GM06990 (cell line): ENCODE measurements at regions not wholly inside any gene's neighbourhood (a gene's known extent, or its start where the extent isn't known, plus 50 kb on each side); places are given as distances from the start of the nearest gene placed in this dataset.

Experiments
- DNase-seq: peaks from one replicate; pipeline ENCODE4 v3.0.0-alpha.2; 2011; ENCODE audit not compliant: insufficient read length; ENCODE audit errors: extremely low read depth
- H3K27me3 ChIP-seq: replicated peaks from 2 replicates; pipeline ENCODE4 v1.6.0; 2011; ENCODE audit warnings: low read length; ENCODE audit not compliant: control insufficient read depth, insufficient read depth
- H3K36me3 ChIP-seq: 2 replicates; pipeline ENCODE4 v1.5.1; 2011; ENCODE audit warnings: low read length; ENCODE audit not compliant: control insufficient read depth, insufficient read depth
- H3K4me3 ChIP-seq: replicated peaks from 2 replicates; pipeline ENCODE4 v1.5.1; 2011; ENCODE audit warnings: low read depth, mild to moderate bottlenecking, control low read depth, low read length
- CTCF ChIP-seq: IDR thresholded peaks from 2 replicates; pipeline ENCODE4 v1.5.1; 2011; ENCODE audit warnings: low read length, control low read depth, mild to moderate bottlenecking, inconsistent platforms; ENCODE audit not compliant: insufficient read depth, poor library complexity, severe bottlenecking

- DNase-seq = no peak
- Histone ChIP-seq H3K4me3 (no peak overlapping the region), H3K27me3 (no peaks in the 10 kb centered on the region), H3K36me3 (no peaks in the 10 kb centered on the region)
- no peak for TF ChIP-seq CTCF
Observed at GRCh38 chr14:37948266-37948665, 259.4 kb upstream of the SSTR1 start.

- DNase-seq = no peak
- no peaks in the 10 kb centered on the region for H3K27me3 ChIP-seq
- no peak overlapping the region for H3K4me3 ChIP-seq
- no peak for TF ChIP-seq CTCF
- H3K36me3 ChIP-seq = no peaks in the 10 kb centered on the region
Observed at GRCh38 chr14:37968664-37969240, 239.0 kb upstream of the SSTR1 start.

- Histone ChIP-seq H3K4me3 (no peak overlapping the region), H3K27me3 (no peaks in the 10 kb centered on the region), H3K36me3 (no peaks in the 10 kb centered on the region)
- no peak for DNase-seq
- no peak for TF ChIP-seq CTCF
Observed at GRCh38 chr14:37969511-37969979, 238.2 kb upstream of the SSTR1 start.

- H3K36me3 ChIP-seq = no peaks in the 10 kb centered on the region
- no peak for TF ChIP-seq CTCF
- no peak for DNase-seq
- H3K4me3 ChIP-seq = no peak overlapping the region
- no peaks in the 10 kb centered on the region for H3K27me3 ChIP-seq
Observed at GRCh38 chr14:37970696-37971095, 237.0 kb upstream of the SSTR1 start.

GRCh38 chr14:37972941-37973887, 234.5 kb upstream of the SSTR1 start:
- no peak for DNase-seq
- no peak for TF ChIP-seq CTCF
- no peaks in the 10 kb centered on the region for H3K27me3 ChIP-seq
- no peaks in the 10 kb centered on the region for H3K36me3 ChIP-seq
- H3K4me3 ChIP-seq = no peak overlapping the region
